GM12878 (cell line): ENCODE measurements at regions not wholly inside any gene's neighbourhood (a gene's known extent, or its start where the extent isn't known, plus 50 kb on each side); places are given as distances from the start of the nearest gene placed in this dataset.

Source experiments
- ATAC-seq: fragments of 200-7000 bp; cut with Tn5 transposase; 3 replicates; pipeline ENCODE4 v1.9.1; 2020; ENCODE audit warnings: mild to moderate bottlenecking, moderate library complexity
- BruUV-seq: library from RNA; stranded (reverse); fragments of 400-500 nt; replicated peaks from 2 replicates; lab custom pipeline; 2021; lab: Mats Ljungman, UMichigan
- CTCF ChIA-PET: fragments of 300-600 bp; sonication (Branson Sonifier 250); formaldehyde crosslinking; extraction: SDS; loops from one replicate; lab custom pipeline; 2021; ENCODE audit warnings: inconsistent platforms; lab: Yijun Ruan, JAX
- POLR2A ChIA-PET: fragments of 350-600 bp; formaldehyde crosslinking; extraction: SDS; loops from one replicate; lab custom pipeline; 2021; ENCODE audit warnings: inconsistent platforms; lab: Charles Lee
- RAD21 ChIA-PET: fragments of 300-600 bp; sonication (Branson Sonifier 250); formaldehyde crosslinking; loops from one replicate; lab custom pipeline; 2023; ENCODE audit warnings: antibody characterized with exemption; ENCODE audit not compliant: unreplicated experiment; lab: Charles Lee
- SMC1A ChIA-PET: fragments of 300-600 bp; sonication (Branson Sonifier 250); formaldehyde crosslinking; loops from one replicate; lab custom pipeline; 2023; ENCODE audit not compliant: unreplicated experiment, uncharacterized antibody; lab: Charles Lee
- DNase-seq: peaks from one replicate; pipeline ENCODE4 v3.0.0-alpha.2; 2011; ENCODE audit warnings: low read depth, low spot score
- FAIRE-seq: peaks from 3 replicates; lab custom pipeline; 2011; peaks lifted over from hg19 to GRCh38; lab: Jason Lieb, UNC
- H2AFZ ChIP-seq: 2 replicates; pipeline ENCODE4 v1.6.0; 2011; ENCODE audit warnings: low read depth, low read length, control low read depth; ENCODE audit not compliant: control insufficient read depth
- H3K27ac ChIP-seq: 2 replicates; pipeline ENCODE4 v1.5.1; 2011; ENCODE audit warnings: control low read depth; ENCODE audit not compliant: control insufficient read depth, insufficient read depth
- H3K27me3 ChIP-seq, 2 experiments: replicated peaks in 1 of 2; 2 replicates each; pipeline versions ENCODE4 v1.6.0 to v1.6.1; 2011; ENCODE audit warnings: low read length in 1 of 2; ENCODE audit not compliant: control insufficient read depth in 2 of 2, insufficient read depth in 2 of 2
- H3K36me3 ChIP-seq, 2 experiments: 2 replicates each; pipeline ENCODE4 v1.5.1; 2011; ENCODE audit warnings: low read length in 1 of 2; ENCODE audit not compliant: control insufficient read depth in 2 of 2, insufficient read depth in 2 of 2
- H3K4me1 ChIP-seq: 2 replicates; pipeline ENCODE4 v1.6.1; 2011; ENCODE audit warnings: mild to moderate bottlenecking, low read length, moderate library complexity, mixed read lengths; ENCODE audit not compliant: control insufficient read depth, insufficient read depth
- H3K4me2 ChIP-seq: 2 replicates; pipeline ENCODE4 v1.6.0; 2011; ENCODE audit warnings: control low read depth; ENCODE audit not compliant: control insufficient read depth, insufficient read depth
- H3K4me3 ChIP-seq: fragments of 200-600 bp; sonication (generic); 2 replicates; pipeline ENCODE4 v1.5.1; 2016
- H3K79me2 ChIP-seq: 2 replicates; pipeline ENCODE4 v1.6.0; 2011; ENCODE audit warnings: low read length; ENCODE audit not compliant: control insufficient read depth, insufficient read depth
- H3K9ac ChIP-seq: 2 replicates; pipeline ENCODE4 v1.8.0; 2011; ENCODE audit warnings: low read length, control low read depth, mixed read lengths; ENCODE audit not compliant: control insufficient read depth, insufficient read depth
- H3K9me3 ChIP-seq: replicated peaks from 3 replicates; pipeline ENCODE4 v1.5.1; 2011; ENCODE audit warnings: mild to moderate bottlenecking, low read length; ENCODE audit not compliant: control insufficient read depth, insufficient read depth
- H4K20me1 ChIP-seq: 2 replicates; pipeline ENCODE4 v1.6.0; 2011; ENCODE audit not compliant: control insufficient read depth, insufficient read depth
- BCLAF1 ChIP-seq: fragments of 450-650 bp; IDR thresholded peaks from 2 replicates; pipeline ENCODE4 v1.6.1; 2017; ENCODE audit warnings: antibody characterized with exemption, mild to moderate bottlenecking, moderate library complexity
- IKZF1 ChIP-seq: fragments of 450-650 bp; conservative IDR thresholded peaks from 2 replicates; pipeline ENCODE4 v1.6.1; 2017; ENCODE audit warnings: antibody characterized with exemption, mild to moderate bottlenecking
- NR2F1 ChIP-seq: fragments of 450-650 bp; conservative IDR thresholded peaks from 2 replicates; pipeline ENCODE4 v1.6.1; 2017; ENCODE audit warnings: mild to moderate bottlenecking
- PAX5 ChIP-seq: IDR thresholded peaks from 2 replicates; pipeline ENCODE4 v1.6.1; 2011; ENCODE audit warnings: low read depth, low read length, borderline replicate concordance
- PRDM15 ChIP-seq: fragments of 450-650 bp; formaldehyde crosslinking; IDR thresholded peaks from 2 replicates; pipeline ENCODE4 v1.4.0; 2020; ENCODE audit warnings: mild to moderate bottlenecking, moderate library complexity
- RELA ChIP-seq: fragments of 450-650 bp; IDR thresholded peaks from 2 replicates; pipeline ENCODE4 v1.8.0; 2014; ENCODE audit warnings: borderline replicate concordance; ENCODE audit not compliant: partially characterized antibody
- SKIL ChIP-seq: fragments of 450-650 bp; IDR thresholded peaks from 2 replicates; pipeline ENCODE4 v1.6.1; 2017; ENCODE audit warnings: mild to moderate bottlenecking, low read depth, inconsistent platforms; ENCODE audit not compliant: poor library complexity, severe bottlenecking
- ZNF274 ChIP-seq: IDR thresholded peaks from one replicate; pipeline ENCODE4 v1.8.0; 2011; ENCODE audit not compliant: insufficient read length, insufficient read depth
- ZNF687 ChIP-seq: fragments of 450-650 bp; IDR thresholded peaks from 2 replicates; pipeline ENCODE4 v1.6.1; 2017; ENCODE audit warnings: mild to moderate bottlenecking, moderate library complexity
- WGBS: methylation state at CpG from one replicate; pipeline ENCODE4 v1.1.6; 2016; ENCODE audit warnings: low lambda C conversion rate; ENCODE audit not compliant: insufficient replicate concordance, insufficient coverage; ENCODE audit errors: missing lambda C conversion rate; 5-methylcytosine and 5-hydroxymethylcytosine counted together
- in situ Hi-C: fragments of 300-500 bp; cut with MboI; formaldehyde crosslinking; loops from 9 replicates; pipeline ENCODE4 v1.14.3; 2018; ENCODE audit warnings: mixed read lengths
- intact Hi-C: fragments of 100-400 bp; cut with micrococcal nuclease; formaldehyde crosslinking; loops from one replicate; pipeline ENCODE4 v1.14.2; 2022; ENCODE audit not compliant: unreplicated experiment

- TF ChIP-seq SKIL, result no peak
Observed at GRCh38 chr1:37309574-37309973, 164.8 kb upstream of the ZC3H12A start (continued).

GRCh38 chr1:37310064-37310463 is 164.3 kb upstream of the ZC3H12A start:
- no peak overlapping the region for H3K4me3 ChIP-seq
- H3K4me2 ChIP-seq, result no peak overlapping the region
- no peaks in the 10 kb centered on the region for H3K36me3 ChIP-seq
- H3K9me3 ChIP-seq, result no peaks in the 10 kb centered on the region
- no peak overlapping the region for H2AFZ ChIP-seq
- DNase-seq (no peak), ATAC-seq (no peak), FAIRE-seq (no peak)
- RAD21 ChIA-PET, result no interaction called here
- SMC1A ChIA-PET, result interaction anchor here (0.6 kb wide), 1 partner anchor 238 kb away, joined by 3 read pairs; no protein-coding TSS in a partner anchor
- no peaks in the 10 kb centered on the region for H3K4me1 ChIP-seq
- intact Hi-C loops, result no loop called here
- H4K20me1 ChIP-seq, result no peaks in the 10 kb centered on the region
- in situ Hi-C loops, result no loop called here
- peaks cover 3 to 5% of the 10 kb centered on the region in 2 experiments; a peak in 3 of 4 replicates for H3K27me3 ChIP-seq
- no peak overlapping the region for H3K27ac ChIP-seq
- CTCF ChIA-PET, result no interaction called here
- POLR2A ChIA-PET, result no interaction called here
- WGBS, result 37% methylated on average over 10 of the region's 13 CpGs
- no peak overlapping the region for H3K9ac ChIP-seq
- no TSS peak for BruUV-seq
- H3K79me2 ChIP-seq, result no peaks in the 10 kb centered on the region
- no peak for TF ChIP-seq BCLAF1
- no peak for TF ChIP-seq NR2F1
- TF ChIP-seq ZNF687, result no peak
- no peak for TF ChIP-seq IKZF1
- no peak for TF ChIP-seq ZNF274
- no peak for TF ChIP-seq PRDM15
- TF ChIP-seq PAX5, result no peak
- TF ChIP-seq RELA, result no peak
